ENCODE measurements at regions not wholly inside any gene's neighbourhood (a gene's known extent, or its start where the extent isn't known, plus 50 kb on each side); places are given as distances from the start of the nearest gene placed in this dataset.
"Not testable (repeated sequence)": the region's sequence is repeated elsewhere in the genome, so short reads cannot be mapped to it uniquely, and the experiment has no call there.

DNA sequence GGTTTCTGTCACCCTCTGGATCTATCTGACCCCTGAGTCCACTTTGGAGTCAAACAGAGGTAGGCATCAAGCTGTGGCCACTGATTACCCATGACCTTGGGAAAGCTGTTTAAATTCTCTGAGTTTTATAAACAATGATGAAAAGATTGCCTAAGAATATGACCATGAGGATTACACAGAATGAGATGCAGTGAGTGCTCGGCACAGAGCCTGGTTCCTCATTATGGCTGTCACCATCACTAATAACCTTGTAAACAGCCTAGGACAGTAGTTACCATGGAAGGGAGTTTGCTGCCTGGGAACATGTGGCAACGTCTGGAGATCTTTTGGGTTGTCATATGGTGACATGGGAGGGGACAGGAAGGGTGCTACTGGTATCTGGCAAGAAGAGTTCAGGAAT, 248.3 kb upstream of the KAZN start:
- no peak for DNase-seq

DNA sequence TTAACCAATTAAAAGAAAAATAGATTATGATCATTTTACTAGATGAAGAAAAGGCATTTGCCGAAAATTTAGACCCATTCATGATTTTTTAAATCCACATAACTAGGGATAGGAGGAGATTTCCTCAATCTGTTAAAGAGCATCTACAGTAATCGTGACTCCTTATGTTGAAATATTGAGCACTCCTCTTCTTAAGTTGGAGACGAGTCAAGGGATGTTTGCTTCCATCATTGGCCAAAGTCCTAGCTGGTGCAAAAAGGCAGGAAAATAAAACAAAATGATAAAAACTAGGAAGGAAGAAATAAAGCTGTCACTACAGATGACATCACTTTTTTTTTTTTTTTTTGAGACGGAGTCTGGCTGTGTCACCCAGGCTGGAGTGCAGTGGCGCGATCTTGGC, 245.6 kb upstream of the KAZN start:
- no peak for DNase-seq

DNA sequence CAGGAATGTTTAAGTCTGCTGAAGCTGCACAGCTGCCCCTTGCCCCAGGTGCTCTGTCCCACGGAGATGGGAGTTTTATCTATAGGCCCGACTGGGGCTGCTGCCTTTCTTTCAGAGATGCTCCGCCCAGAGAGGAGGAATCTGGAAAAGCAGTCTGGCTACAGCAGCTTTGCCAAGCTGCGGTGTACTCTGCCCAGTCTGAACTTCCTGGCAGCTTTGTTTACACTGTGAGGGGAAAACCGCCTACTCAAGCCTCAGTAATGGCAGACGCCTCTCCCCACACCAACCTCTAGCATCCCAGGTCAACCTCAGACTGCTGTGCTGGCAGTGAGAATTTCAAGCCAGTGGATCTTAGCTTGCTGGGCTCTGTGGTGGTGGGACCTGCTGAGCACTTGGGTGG, 237.5 kb upstream of the KAZN start:
- not testable (repeated sequence) for DNase-seq

DNA sequence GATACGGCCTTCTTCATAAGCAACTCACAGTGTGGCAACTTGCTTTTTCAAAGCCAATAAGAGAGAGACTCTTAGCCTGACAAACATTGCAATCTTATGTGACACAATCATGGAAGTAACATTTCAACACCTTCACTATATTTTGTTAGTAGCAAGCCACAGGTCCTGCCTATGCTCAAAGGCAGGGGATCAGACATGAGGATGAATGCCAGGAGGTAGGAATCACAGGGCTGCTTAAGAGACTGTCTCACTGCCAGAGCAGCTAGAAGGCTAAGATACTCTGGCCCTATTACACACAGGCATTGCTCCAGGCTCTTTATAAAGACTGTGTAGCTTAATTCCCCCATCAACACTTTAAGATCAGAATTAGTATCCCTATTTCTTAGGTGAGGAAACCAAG, 236.2 kb upstream of the KAZN start:
- DNase-seq = no peak

DNA sequence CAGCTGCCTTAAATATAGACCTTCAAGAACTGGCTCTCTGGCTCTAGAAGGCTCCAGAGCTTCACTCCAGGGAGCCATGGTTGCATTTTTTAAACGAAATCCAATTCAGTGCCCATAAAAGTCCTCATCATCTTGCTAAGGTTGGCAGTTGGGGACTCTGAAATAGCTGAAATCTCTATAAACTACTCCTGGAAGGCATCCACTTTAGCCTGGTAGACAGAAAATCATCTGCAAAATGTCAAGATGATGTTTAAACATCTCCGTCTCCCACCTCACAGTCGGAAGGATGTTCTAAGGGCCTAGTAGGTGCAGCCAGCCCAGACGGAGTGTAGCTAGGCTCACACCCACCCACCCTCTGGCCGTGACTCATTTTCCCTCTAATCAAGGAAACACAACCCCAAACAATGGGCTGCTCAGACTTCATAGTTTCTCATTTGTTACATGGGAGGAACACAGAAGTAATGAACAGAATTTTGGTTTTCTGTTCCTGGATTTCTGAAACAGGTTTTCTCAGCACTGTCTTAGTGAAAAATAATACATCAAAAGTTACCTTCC, 235.4 kb upstream of the KAZN start:
- no peak for DNase-seq

DNA sequence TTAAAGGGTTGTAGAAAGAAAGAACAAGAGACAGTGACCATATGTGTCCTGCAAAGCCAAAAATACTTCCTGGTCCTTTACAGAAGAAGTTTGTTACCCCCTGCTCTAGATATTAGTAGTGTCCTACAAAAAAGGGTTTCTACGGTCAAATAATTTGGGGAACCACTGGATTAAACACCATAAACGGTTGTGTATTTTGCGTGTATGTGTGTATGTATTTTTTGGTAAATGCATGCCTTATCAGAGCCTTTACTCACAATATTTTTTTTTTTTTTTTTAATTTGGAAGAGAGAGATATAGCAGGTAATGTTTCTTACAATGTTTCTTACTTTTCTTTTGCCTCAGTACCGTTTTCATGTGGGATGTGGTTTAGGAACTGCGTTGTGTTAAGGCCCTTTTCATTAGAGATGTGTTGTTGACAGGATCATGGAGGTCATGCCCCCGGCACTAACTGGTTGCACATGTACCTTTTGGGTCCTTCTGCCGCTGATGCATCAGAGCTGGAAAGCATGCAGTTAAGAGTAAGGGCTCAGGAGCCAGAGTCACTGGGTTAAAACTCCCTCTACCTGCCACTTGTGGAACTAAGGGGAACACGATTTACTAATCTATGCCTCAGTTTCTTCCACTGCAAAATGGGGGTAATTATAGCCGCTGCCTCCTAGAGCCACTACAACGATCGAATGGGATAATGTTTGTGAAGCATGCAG, 234.6 kb upstream of the KAZN start:
- DNase-seq = no peak

DNA sequence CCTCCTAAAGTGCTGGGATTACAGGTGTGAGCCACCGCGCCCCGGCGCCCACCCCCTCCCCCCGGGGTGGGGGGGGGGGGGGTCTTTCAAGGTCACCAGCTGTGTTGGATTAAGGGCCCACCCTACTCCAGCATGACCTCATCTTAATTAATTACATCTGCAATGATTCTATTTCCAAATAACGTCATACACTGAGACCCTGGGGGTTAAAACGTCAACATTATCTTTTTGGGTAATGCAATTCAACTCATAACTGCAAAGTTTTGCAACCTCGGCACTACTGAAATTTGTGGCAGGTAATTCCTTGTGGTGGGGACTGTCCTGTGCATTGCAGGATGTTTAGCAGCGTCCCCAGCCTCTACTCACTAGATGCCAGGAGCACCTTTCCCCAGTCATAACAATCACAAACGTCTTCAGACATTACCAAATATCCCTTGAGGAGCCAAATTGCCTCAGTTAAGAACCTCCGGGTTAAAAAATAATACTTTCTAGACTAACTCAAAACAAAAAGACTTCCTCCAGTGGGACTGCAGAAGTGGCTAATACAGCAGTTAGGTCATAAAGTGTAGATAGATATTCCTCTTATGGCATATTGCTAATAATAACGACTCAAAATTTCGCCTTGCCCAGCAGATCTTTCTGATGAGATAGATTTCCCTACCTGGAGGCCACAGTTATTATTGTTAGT, 233.0 kb upstream of the KAZN start:
- no peak for DNase-seq

DNA sequence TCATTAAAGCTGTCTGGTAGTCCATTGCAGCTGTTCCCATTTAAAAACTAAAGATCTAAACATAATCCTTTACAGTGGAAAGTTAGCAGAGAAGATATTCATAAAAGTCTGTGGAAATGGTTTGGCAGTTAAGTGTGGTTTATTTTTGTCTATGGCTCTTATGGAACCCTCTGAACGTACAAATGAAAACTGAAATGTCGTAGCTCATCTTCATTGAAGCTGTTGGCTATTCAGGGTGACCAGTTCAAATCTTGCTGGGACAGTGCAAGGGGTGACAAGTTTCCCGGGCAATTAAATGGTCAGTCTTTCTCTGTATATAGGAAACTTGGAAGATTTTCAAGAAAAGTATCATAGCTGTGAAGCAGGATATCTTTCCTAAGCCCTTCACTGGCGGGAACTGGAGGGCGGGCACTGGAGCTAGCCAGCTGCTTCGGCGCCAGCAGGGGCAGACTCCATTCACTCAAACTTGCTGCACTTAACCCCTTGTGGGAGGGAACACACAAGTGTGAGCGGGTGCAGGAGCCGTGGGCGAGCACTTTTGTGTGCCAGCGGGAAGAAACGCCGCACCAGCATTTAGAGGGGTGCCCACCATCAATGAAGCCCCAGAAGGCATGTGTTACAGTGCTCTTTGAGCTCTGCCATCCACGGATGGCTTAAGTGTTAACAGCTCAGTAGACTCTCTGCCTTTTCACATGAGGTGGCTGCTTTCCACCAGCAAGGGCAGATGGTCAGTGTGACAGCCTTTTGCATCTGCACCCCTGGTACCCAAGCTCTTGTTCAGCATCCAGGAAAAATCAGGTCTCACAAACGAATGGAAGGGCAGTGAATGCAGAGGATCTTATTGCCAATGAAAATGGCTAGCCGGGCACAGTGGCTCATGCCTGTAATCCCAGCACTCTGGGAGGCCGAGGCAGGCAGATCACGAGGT, 232.1 kb upstream of the KAZN start:
- DNase-seq = peak; percentile 24

DNA sequence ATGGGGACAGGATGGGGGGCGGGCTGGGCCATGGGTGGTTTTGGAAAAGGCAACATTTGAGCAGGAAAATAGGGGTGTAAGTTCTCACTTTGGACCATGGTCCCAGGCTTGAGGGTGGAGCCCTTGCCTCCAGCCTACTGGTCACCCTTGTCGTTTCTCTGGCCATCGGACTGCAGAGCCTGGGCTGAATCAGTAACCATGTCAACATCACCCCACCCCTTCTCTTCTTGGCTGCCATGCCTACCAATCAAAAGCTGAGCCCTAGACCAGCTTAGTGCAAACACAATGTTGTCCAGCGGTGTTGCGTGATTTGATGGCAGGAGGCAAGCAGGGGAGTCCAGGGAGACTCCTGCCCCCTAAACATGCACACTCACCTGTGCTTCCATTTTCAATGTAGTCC, 231.0 kb upstream of the KAZN start:
- no peak for DNase-seq

DNA sequence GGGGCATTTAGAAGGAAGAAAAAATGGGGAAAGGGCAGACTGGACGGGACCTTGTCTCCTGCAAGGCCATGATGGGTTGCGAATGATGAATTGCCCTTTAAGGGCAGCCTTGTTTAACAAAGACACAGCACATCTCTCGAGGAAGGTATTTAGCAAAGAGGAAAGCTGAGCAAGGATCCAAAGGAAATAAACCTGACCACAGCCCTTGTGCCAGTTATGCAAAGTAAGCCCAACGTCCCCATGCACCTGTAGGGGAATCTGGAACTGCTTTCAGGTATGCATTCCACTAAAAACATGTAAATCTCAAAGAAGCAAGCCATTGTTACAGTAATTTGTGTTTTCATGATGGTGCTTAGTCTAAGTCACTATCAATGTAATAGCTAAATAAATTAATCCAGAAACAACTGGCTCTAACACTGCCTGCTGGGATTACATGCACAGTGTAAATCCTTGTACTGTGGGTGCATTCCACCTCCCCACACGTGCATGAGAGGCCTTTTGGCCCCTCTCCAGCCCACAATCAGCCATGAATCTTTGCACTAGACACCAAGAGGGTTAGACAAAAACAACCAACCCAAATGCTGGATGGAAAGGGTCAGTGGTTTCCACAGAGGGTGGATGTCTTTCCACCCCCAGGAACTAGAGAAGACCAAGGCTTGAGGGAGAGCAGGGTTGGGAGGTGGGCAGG, 228.8 kb upstream of the KAZN start:
- no peak for DNase-seq

DNA sequence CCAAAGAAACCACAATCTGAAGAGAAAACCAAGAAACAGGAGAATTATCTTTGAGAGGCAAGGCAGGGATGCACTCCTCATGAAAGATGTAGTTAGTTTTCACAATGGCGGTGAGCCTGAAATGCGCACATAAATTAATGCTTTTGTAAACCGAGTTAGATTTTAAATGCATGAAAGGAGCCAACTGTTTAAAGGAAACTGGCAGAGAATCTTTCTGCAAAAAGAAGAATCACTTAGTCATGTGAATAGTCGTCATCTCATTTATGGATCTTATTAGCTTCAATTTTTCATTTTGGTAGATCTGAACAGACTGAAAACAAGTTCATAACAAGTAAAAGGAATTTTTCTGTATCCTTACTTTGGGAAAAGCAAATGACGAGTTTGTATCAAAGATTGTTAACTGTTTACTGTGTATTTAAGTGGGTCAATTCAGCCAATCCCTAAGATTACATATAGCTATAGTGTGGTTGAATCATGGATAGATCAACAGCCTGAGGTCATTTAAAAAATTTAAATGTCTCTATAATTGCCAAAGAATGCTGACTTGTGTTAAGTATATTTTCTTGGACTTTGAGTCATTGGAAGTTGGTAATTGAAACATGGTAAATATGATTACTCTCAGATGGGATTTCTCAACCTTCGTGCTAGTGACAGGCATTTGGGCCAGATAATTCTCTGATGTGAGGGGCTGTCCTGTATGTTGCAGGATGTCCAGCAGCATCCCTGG, 226.6 kb upstream of the KAZN start:
- no peak for DNase-seq

DNA sequence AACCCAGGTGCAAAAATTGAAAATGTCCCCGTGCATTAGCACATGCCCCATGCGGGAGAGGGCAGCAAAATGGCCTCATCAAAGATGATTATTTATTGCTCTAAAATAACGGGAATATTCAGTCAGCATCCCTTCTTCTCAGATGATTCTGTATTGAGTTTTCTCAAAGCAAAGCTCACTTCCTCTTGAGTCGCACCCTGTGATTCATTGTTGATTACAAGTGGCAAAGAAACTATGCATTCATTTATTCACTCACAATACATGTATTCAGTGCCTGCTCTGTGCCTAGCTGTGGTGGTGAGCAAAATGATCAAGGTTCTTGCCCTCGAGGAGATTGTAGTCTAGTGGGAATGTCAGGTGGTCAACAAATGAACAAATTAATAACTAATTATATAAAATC, 226.0 kb upstream of the KAZN start:
- no peak for DNase-seq

DNA sequence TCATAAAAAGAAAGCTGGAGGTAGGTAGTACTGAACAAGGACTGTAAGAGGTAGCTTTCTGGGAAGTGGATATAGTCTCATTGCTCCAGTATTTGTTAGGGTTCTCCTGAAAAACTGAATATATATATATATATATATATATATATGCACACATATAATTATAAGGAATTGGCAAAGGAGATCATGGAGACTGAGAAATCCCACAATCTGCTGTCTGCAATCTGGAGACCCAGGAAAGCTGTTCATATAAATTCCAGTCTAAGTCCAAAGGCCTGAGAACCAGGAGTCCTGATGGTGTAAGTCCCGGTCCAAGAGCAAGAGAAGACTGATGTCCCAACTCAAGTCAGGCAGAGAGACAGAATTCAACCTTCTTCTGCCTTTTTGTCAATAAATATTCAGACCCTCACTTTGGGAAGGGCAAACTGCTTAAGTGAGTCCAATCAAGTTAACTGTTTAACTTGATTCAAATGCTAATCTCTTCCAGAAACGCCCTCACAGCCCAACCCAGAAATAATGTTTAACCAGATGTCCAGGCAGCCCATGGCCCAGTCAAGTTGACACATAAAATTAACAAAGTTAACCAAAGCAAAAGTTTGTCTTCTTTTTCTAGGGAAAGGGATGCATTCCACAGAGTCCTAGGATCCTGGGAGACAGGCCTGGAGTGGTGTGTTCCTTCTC, 225.3 kb upstream of the KAZN start:
- no peak for DNase-seq

DNA sequence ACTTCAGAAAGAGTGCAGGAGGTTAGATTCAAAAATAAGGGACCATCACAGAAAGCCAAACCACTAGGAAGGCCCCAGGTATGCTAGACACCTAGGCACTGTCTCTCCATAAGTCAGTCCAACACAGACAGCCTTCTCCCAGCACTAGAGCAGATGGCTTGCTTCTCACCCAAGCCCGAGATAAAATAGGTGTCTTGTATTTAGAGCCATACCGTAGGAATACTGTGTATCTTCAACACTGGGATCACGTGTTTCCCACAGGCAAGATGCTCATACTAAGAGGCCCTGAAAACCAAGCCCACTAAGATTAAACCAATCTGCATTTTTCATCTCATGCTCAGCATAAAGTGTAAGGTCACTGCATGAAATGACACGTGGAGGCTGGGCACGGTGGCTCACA, 223.3 kb upstream of the KAZN start:
- DNase-seq = no peak

DNA sequence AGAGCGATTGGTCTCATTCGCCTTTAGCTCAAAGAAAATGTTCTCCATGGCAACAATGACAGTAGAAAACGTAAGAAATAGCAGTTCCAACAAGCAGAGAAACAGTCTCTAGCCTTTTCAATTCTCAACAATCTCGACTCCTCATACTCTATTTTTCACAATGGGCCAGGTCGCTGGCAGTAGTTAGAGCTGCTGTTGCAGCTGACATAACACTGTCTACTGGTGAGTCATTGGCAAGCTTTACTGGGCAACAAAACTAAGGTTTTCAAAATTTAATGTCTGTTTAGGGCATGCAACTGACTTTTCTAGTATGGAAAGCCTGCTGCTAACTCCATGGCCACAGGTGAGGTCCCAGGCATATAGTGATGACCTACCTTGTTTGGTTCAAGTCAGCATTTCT, 221.1 kb upstream of the KAZN start:
- DNase-seq = no peak

DNA sequence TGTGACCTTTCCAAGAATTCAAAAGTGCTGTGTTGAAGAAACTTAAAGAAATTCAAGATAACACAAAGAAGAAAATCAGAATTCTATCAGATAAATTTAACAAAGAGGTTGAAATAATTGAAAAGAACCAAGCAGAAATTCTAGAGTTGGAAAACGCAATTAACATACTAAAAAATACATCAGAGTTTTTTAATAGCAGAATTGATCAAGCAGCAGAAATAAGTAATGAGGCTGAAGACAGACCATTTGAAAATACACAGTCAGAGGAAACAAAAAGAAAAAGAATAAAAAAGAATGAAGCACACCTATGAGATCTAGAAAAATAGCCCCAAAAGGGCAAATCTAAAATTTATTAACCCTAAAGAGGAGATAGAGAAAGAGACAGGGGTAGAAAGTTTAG, 218.1 kb upstream of the KAZN start:
- no peak for DNase-seq

DNA sequence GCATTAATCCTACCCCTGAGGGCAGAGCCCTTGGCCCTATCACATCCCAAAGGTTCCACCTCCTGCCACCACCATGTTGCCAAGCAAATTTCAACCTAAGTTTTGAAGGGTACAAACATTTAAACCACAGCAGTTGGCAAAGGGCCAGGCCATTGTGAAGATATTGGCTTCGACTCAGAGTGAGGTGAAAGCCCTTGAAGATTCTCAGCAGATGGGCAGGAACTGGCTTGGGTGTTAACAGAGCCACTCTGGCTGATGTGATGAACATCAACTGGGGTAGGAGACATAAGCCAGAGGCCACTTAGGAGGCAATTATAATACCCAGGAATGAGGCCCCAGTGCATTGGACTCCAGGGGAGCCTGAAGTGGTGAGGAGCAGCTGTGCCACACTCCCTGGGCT, 207.7 kb upstream of the KAZN start:
- no peak for DNase-seq

DNA sequence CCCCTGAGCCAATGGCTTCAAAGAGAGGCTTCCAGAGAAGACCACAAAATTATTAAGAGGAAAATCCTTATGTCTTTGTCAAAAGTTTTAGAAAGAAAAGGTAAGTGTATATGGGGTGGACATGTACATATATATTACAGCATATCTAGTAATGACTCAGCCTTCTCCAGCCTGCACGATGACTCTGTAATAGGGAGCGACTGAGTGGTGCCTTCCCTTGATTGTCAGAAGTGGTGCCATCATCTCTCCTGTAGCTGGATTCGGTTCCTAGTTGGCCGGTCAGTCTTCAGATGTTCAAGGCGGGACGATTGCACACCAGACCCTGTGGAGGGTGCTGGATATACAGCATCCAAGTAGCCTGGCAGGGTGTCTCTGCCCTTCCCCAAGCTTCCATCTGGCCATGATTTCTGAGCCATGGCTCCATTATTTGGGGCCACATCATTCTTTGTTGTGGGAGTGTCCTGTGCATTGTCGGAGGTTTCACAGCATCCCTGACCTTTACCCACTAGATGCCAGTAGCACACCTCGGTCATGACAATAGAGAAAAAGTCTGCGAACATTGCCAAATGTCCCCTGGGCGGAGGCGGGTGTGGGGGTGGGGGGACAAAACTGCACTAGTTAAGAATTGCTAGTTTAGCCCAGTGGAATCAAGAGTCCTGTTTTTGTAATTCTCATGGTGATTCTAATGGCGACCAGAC, 206.2 kb upstream of the KAZN start:
- no peak for DNase-seq

DNA sequence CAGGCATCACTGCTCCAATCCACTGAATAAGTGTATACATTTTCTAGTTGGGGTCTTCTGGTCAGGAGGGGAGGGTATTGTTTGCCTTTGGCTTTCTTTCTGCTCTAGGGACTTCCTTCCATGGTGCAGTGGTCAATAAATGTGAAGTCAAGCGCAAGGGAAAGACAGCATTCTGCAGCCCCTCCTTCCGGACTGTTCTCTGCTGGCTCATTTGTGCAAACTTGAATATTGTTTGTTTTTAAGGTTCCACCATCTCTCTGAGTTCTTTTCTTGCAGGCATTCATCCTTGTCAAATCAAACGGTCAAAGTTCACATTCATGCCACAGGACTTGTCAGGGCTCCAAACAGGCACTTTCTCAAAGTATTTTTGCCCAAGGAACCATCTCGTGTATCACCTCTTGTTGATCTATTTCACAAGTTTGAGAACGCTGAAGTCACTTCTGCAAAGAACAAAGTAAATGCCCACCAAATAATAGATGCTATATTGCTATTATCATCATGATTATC, 205.6 kb upstream of the KAZN start:
- DNase-seq = no peak

DNA sequence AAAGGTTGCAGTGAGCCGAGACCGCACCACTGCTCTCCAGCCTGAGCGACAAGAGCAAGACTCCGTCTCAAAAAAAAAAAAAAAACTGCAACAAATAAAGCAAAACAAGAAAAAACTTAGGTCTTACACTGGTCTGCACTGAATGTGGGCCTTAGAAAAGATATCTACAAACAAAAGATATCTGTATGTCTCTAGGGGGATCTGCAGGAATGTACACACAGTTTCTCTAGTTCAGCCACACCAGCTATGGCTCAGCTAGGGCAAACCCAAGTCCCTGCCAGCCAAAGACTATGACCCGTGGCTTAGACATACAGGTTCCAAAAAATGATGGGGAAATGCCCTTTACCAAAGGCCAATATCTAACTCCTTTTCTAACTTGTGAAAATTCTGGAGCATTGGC, 202.4 kb upstream of the KAZN start:
- no peak for DNase-seq
